Fibroblast of pulmonary artery (primary cell): ENCODE measurements at regions not wholly inside any gene's neighbourhood (a gene's known extent, or its start where the extent isn't known, plus 50 kb on each side); places are given as distances from the start of the nearest gene placed in this dataset.

ENCODE experiments used
- DNase-seq: peaks from one replicate; pipeline ENCODE4 v3.0.0-alpha.2; 2010; ENCODE audit warnings: low read depth
- H3K4me3 ChIP-seq: replicated peaks from 2 replicates; pipeline ENCODE4 v1.5.1; 2011; ENCODE audit warnings: low read depth, mild to moderate bottlenecking, control low read depth, low read length, moderate library complexity
- TF ChIP-seq, protein P1 (sequence below): IDR thresholded peaks from 2 replicates; pipeline ENCODE4 v1.5.1; 2011; ENCODE audit warnings: mild to moderate bottlenecking, control low read depth, low read length, inconsistent platforms; ENCODE audit errors: missing control alignments

GRCh38 chr2:2830576-2830975, 499.5 kb upstream of the MYT1L start:
- H3K4me3 ChIP-seq = no peak overlapping the region
- TF ChIP-seq, protein P1, sequence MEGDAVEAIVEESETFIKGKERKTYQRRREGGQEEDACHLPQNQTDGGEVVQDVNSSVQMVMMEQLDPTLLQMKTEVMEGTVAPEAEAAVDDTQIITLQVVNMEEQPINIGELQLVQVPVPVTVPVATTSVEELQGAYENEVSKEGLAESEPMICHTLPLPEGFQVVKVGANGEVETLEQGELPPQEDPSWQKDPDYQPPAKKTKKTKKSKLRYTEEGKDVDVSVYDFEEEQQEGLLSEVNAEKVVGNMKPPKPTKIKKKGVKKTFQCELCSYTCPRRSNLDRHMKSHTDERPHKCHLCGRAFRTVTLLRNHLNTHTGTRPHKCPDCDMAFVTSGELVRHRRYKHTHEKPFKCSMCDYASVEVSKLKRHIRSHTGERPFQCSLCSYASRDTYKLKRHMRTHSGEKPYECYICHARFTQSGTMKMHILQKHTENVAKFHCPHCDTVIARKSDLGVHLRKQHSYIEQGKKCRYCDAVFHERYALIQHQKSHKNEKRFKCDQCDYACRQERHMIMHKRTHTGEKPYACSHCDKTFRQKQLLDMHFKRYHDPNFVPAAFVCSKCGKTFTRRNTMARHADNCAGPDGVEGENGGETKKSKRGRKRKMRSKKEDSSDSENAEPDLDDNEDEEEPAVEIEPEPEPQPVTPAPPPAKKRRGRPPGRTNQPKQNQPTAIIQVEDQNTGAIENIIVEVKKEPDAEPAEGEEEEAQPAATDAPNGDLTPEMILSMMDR = no peak
- no peak for DNase-seq

GRCh38 chr2:2828774-2829368, 497.8 kb upstream of the MYT1L start:
- peak; percentile 52 for DNase-seq
- TF ChIP-seq, protein P1 = no peak
- H3K4me3 ChIP-seq = no peak overlapping the region

GRCh38 chr2:2827761-2828221, 496.7 kb upstream of the MYT1L start:
- TF ChIP-seq, protein P1 = no peak
- no peak overlapping the region for H3K4me3 ChIP-seq
- DNase-seq = no peak

DNA sequence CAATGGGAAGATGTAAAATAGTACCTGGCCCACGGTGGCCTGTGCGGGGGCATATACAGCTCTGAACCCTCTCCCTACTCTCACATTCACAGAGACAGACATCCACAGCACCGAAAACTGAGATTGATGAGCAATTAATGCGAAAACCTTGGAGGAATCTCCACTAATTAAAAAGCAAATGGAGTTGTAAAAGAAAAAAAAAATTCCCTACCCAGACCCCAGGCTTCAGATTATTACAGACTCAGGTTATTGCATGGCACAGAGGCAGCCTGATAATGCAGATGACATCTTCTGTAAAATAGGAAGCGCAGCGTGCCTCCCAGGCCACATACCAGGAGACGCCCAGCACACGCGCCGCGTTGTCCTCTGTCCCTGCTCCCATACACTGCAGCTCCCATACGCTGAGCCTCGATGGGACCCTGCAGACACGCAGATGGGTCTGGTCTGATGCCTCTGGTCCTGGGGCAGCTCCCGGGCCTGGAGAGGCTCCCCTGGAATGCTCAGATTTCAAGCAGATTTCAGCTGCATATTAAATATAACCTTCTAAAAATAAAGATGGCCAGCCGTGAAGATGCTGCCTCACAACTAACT, 496.1 kb upstream of the MYT1L start:
- TF ChIP-seq, protein P1 = no peak
- H3K4me3 ChIP-seq = no peak overlapping the region
- no peak for DNase-seq

DNA sequence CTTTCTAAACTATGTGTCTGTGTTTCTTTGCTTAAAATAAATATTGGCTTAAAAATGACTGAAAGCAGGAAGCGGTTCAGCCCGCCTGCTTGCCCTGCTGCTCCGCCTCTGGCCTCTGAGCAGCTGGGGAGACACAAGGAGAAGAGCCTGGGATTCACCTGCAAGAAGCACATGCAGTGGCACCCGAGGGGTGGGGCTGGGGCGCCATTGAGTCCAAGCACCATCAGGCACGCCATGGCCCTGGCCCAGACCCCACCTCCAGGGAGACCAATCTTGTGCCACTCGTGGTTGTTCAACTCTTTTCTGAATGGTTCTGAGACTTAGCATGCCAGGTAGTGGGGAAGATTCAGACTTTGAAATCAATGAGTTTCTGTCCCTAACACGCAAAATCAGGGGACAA, 495.5 kb upstream of the MYT1L start:
- TF ChIP-seq, protein P1 = no peak
- DNase-seq = no peak
- H3K4me3 ChIP-seq = no peak overlapping the region

DNA sequence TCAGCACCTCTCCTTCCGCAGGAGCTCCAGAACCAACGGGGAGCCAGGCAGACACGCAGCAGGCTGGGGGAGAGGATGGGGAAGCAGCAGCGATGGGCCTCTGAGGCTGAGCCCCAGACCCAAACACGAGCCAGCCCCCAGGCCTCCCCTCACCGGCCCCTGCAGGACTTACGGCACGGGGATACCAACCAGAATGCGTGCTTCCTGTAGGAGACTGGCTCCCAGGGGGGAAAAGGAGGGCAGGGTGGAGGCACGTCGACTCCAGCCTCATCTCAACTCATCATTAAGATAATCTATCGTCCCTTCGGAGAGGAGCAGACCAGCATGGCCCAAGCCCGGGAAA, 495.1 kb upstream of the MYT1L start:
- no peak overlapping the region for H3K4me3 ChIP-seq
- TF ChIP-seq, protein P1 = no peak
- no peak for DNase-seq
